ENCODE measurements at regions not wholly inside any gene's neighbourhood (a gene's known extent, or its start where the extent isn't known, plus 50 kb on each side); places are given as distances from the start of the nearest gene placed in this dataset.

DNA sequence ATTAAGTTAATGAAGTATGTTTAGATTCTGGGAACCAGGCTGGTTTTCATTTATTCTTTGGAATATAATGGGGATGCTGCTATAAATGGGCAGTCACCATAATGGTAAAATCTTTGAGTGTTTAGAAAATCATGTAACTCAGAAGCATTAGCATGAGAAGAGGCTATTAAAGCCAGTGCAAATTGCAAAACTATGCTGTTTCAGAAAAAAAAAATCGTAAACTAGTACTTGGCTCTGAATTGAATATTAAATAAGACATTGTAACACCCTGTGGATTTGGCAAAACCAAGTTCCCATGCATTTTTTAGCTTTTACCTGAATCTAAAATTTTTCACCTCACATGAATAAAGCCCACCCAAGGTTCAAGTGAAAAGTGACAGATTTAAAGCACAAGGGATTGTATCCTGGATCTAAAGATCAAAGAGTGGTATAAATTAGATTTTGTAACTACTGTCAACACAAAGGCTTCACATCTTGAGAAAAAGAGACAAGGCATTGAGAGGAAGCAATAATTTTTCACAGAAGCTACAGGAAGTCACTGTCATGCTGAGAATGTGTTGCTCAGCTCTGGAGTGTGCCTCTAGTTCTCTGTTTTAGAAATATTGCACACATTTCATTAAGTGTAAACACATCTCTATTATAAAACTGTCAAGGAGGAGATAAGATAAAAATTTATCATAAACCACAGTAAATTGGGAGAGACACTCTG is 142.2 kb downstream of the ABCA8 start:
- H3K27ac ChIP-seq (ENCODE audit: low read length), result no peak overlapping the region
- no peak overlapping the region for H3K4me3 ChIP-seq (ENCODE audit: low read depth in 1 of 2, low read length in 2 of 2)
- H3K27me3 ChIP-seq (ENCODE audit: low read depth, low read length), result no peaks in the 10 kb centered on the region
- no peaks in the 10 kb centered on the region for H3K4me1 ChIP-seq (ENCODE audit: control insufficient read depth in 1 of 2, insufficient read depth in 2 of 2, low read length in 2 of 2)
- H3K36me3 ChIP-seq (ENCODE audit: control insufficient read depth in 1 of 2, insufficient read depth in 2 of 2, low read length in 2 of 2), result no peaks in the 10 kb centered on the region
- H3K9me3 ChIP-seq (ENCODE audit: control insufficient read depth in 1 of 2, low read length in 2 of 2), result no peaks in the 10 kb centered on the region

DNA sequence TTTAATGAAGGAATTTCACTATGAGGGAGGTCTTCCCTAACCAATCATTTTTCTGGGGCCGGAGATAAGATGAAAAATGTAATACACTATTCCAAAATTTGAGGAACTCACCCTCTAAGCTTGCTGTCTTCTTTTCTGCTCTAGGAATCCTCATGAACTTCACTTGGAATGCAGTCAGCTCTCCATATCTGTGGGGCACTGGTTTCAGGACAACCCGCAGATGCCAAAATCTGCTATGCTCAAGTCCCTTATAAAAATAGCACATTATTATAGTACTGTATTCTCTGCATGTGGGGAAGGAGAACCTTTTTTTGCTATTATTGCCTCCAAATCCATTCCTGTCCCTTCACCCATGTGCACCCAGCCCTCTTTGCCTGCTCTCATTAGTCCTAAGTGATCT is 146.0 kb downstream of the ABCA8 start:
- no peaks in the 10 kb centered on the region for H3K9me3 ChIP-seq (ENCODE audit: control insufficient read depth in 1 of 2, low read length in 2 of 2)
- no peak overlapping the region for H3K4me3 ChIP-seq (ENCODE audit: low read depth in 1 of 2, low read length in 2 of 2)
- H3K27ac ChIP-seq (ENCODE audit: low read length), result no peak overlapping the region
- H3K27me3 ChIP-seq (ENCODE audit: low read depth, low read length), result no peaks in the 10 kb centered on the region
- no peaks in the 10 kb centered on the region for H3K36me3 ChIP-seq (ENCODE audit: control insufficient read depth in 1 of 2, insufficient read depth in 2 of 2, low read length in 2 of 2)
- no peaks in the 10 kb centered on the region for H3K4me1 ChIP-seq (ENCODE audit: control insufficient read depth in 1 of 2, insufficient read depth in 2 of 2, low read length in 2 of 2)

DNA sequence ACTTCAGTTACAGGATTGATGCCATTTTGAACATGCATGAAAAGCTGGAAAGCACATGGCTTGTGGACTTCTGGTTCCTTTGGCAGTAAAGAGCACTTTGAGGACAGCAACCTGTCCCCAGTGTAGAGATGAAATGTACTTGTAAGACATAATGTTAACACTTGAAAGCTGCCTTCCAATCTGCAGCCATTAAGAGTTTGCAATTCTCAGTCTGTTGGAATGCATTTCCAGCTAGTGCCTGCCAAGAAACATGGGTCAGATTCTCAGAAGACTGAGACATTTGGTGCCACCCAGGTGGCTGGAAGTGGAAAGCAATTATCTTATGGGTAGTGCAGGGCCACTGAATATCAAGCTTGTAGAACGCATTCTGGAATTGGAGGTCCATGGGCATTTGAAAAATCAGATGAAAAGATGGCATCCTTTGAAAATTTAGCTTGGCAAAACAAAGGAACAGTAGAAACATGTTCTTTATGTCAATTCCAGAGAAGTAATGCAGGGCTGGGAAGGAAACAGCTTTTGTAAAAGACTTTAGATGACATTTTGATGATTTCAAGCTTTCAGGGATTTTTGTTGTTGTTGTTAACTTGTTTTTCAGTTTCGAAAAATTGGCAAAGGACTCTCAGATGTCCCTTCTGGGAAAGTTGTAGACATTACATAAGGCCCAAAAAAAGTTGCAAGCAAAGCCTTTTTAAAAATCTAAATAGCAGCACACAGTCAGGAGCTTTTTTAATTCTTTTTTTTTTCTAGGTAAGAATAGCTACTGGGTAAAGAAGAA is 147.0 kb downstream of the ABCA8 start:
- H3K27ac ChIP-seq (ENCODE audit: low read length), result no peak overlapping the region
- no peaks in the 10 kb centered on the region for H3K27me3 ChIP-seq (ENCODE audit: low read depth, low read length)
- no peaks in the 10 kb centered on the region for H3K9me3 ChIP-seq (ENCODE audit: control insufficient read depth in 1 of 2, low read length in 2 of 2)
- H3K4me3 ChIP-seq (ENCODE audit: low read depth in 1 of 2, low read length in 2 of 2), result no peak overlapping the region
- no peaks in the 10 kb centered on the region for H3K36me3 ChIP-seq (ENCODE audit: control insufficient read depth in 1 of 2, insufficient read depth in 2 of 2, low read length in 2 of 2)
- no peaks in the 10 kb centered on the region for H3K4me1 ChIP-seq (ENCODE audit: control insufficient read depth in 1 of 2, insufficient read depth in 2 of 2, low read length in 2 of 2)

- no peaks in the 10 kb centered on the region for H3K36me3 ChIP-seq (ENCODE audit: control insufficient read depth in 1 of 2, insufficient read depth in 2 of 2, low read length in 2 of 2)
Observed at GRCh38 chr17:68805609-68806008, 149.6 kb downstream of the ABCA8 start.

DNA sequence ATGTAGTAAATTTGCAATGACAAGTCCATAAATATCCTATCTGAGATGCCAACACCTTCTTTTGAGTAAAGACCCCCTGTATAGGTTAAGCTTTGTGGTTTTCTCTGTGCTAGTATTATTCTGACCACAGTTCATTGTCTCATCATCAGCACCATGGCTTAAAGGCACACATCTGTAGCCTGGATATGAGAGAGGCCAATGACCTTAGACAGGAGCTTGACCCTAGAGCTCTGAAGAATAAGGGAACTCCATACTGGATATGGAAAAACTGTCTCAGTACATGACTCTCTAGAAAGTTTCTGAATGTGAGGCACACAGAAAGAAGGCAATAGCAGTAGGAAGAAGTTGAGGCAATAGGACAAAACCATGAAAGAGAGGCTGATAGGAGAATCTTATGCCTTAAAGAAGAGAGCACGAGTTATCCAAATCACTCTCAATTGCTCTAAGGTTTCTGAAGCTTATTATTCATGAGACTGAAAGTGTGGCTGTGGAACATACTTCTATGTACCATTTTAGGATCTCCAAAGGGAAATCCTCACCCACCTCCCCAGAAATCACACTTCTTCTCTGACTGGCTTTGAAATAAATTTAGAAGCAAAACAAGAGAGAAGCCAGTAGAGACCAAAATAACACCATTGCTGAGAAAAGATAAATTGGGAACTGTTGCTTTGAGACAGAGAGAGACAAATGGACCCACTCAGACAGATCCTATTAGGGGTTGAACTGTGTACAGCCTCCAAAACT is 150.2 kb downstream of the ABCA8 start:
- Histone ChIP-seq H3K36me3 (ENCODE audit: control insufficient read depth in 1 of 2, insufficient read depth in 2 of 2, low read length in 2 of 2) (no peaks in the 10 kb centered on the region), H3K27me3 (ENCODE audit: low read depth, low read length) (no peaks in the 10 kb centered on the region), H3K9me3 (ENCODE audit: control insufficient read depth in 1 of 2, low read length in 2 of 2) (no peaks in the 10 kb centered on the region), H3K4me3 (ENCODE audit: low read depth in 1 of 2, low read length in 2 of 2) (no peak overlapping the region), H3K27ac (ENCODE audit: low read length) (no peak overlapping the region), H3K4me1 (ENCODE audit: control insufficient read depth in 1 of 2, insufficient read depth in 2 of 2, low read length in 2 of 2) (no peaks in the 10 kb centered on the region)

More at GRCh38 chr17:68805609-68806008, 149.6 kb downstream of the ABCA8 start:
- H3K27me3 ChIP-seq (ENCODE audit: low read depth, low read length), result no peaks in the 10 kb centered on the region
- no peak overlapping the region for H3K4me3 ChIP-seq (ENCODE audit: low read depth in 1 of 2, low read length in 2 of 2)
- H3K9me3 ChIP-seq (ENCODE audit: control insufficient read depth in 1 of 2, low read length in 2 of 2), result no peaks in the 10 kb centered on the region
- H3K27ac ChIP-seq (ENCODE audit: low read length), result no peak overlapping the region
- no peaks in the 10 kb centered on the region for H3K4me1 ChIP-seq (ENCODE audit: control insufficient read depth in 1 of 2, insufficient read depth in 2 of 2, low read length in 2 of 2)

- no peaks in the 10 kb centered on the region for H3K27me3 ChIP-seq (ENCODE audit: low read depth, low read length)
- no peaks in the 10 kb centered on the region for H3K36me3 ChIP-seq (ENCODE audit: control insufficient read depth in 1 of 2, insufficient read depth in 2 of 2, low read length in 2 of 2)
- H3K9me3 ChIP-seq (ENCODE audit: control insufficient read depth in 1 of 2, low read length in 2 of 2), result no peaks in the 10 kb centered on the region
- H3K27ac ChIP-seq (ENCODE audit: low read length), result no peak overlapping the region
- H3K4me1 ChIP-seq (ENCODE audit: control insufficient read depth in 1 of 2, insufficient read depth in 2 of 2, low read length in 2 of 2), result no peaks in the 10 kb centered on the region
- no peak overlapping the region for H3K4me3 ChIP-seq (ENCODE audit: low read depth in 1 of 2, low read length in 2 of 2)
Observed at GRCh38 chr17:68803164-68803929, 151.8 kb downstream of the ABCA8 start.

GRCh38 chr17:68801335-68802247 is 153.6 kb downstream of the ABCA8 start:
- Histone ChIP-seq H3K27ac (ENCODE audit: low read length) (no peak overlapping the region), H3K27me3 (ENCODE audit: low read depth, low read length) (no peaks in the 10 kb centered on the region), H3K4me3 (ENCODE audit: low read depth in 1 of 2, low read length in 2 of 2) (no peak overlapping the region), H3K36me3 (ENCODE audit: control insufficient read depth in 1 of 2, insufficient read depth in 2 of 2, low read length in 2 of 2) (no peaks in the 10 kb centered on the region), H3K4me1 (ENCODE audit: control insufficient read depth in 1 of 2, insufficient read depth in 2 of 2, low read length in 2 of 2) (no peaks in the 10 kb centered on the region), H3K9me3 (ENCODE audit: control insufficient read depth in 1 of 2, low read length in 2 of 2) (no peaks in the 10 kb centered on the region)

DNA sequence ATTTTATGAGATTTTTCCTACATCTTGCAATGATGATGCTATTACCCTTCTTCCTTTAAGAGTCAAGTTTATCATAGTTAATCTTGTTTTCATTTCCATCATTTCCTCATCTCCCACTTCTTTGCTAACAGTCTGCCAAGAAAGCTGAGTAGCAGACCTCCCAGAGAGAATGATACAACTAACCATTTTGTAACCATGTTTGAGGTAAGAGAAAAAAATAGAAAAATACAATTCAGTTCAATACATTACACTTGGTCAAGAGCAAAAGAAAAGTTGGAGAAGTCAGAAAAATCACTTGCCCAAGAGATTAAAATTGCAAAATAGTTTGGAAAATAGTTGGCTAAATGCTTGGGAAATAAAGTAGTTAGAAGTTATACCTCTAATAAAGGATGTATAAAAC is 154.4 kb downstream of the ABCA8 start:
- H3K9me3 ChIP-seq (ENCODE audit: control insufficient read depth in 1 of 2, low read length in 2 of 2), result no peaks in the 10 kb centered on the region
- H3K36me3 ChIP-seq (ENCODE audit: control insufficient read depth in 1 of 2, insufficient read depth in 2 of 2, low read length in 2 of 2), result no peaks in the 10 kb centered on the region
- no peaks in the 10 kb centered on the region for H3K27me3 ChIP-seq (ENCODE audit: low read depth, low read length)
- H3K27ac ChIP-seq (ENCODE audit: low read length), result no peak overlapping the region
- H3K4me3 ChIP-seq (ENCODE audit: low read depth in 1 of 2, low read length in 2 of 2), result no peak overlapping the region
- no peaks in the 10 kb centered on the region for H3K4me1 ChIP-seq (ENCODE audit: control insufficient read depth in 1 of 2, insufficient read depth in 2 of 2, low read length in 2 of 2)

DNA sequence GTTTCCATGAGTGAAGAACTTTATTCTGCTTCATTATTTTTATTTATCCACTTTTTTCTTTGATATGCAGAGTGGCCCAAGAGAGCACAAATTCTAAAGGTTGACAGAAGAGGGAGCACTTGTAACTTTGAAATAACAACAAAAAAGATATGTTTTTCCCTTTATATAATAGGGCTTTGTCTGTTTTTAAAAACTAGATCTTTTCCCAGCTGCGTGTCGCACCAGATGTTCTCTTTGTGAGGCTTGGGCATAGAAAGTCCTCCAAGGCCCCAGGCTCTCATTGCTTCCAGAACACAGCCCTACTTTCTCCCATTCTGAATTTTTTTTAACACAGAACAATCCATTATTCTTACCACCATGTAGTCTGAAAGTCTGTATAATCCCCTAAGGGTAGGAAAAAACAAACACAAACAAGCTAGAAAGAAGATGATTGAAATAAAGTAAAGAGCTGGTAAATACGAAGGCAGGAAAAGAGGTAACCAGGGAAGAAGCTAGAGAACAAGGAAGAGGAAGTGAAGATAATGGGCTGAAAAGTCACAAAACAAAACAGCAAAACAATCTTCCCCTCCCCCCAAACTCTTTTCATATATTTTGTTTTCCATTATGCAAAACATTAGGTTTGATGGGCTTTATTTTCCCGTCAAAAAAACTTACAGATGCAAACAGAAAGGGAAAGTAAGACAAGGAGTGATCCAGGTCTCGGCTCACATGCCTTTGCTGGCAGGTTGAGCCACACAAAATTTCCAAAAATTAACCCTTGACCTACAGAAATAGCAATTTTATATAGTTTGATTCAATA is 160.4 kb downstream of the ABCA8 start:
- H3K4me1 ChIP-seq (ENCODE audit: control insufficient read depth in 1 of 2, insufficient read depth in 2 of 2, low read length in 2 of 2), result peaks cover 0 to 5% of the 10 kb centered on the region in 2 donors
- no peaks in the 10 kb centered on the region for H3K9me3 ChIP-seq (ENCODE audit: control insufficient read depth in 1 of 2, low read length in 2 of 2)
- no peaks in the 10 kb centered on the region for H3K36me3 ChIP-seq (ENCODE audit: control insufficient read depth in 1 of 2, insufficient read depth in 2 of 2, low read length in 2 of 2)
- peak overlapping the region; percentile 76 for H3K27ac ChIP-seq (ENCODE audit: low read length)
- H3K4me3 ChIP-seq (ENCODE audit: low read depth in 1 of 2, low read length in 2 of 2), result peak overlapping the region in 1 of 2 donors; percentile 19
- H3K27me3 ChIP-seq (ENCODE audit: low read depth, low read length), result no peaks in the 10 kb centered on the region

DNA sequence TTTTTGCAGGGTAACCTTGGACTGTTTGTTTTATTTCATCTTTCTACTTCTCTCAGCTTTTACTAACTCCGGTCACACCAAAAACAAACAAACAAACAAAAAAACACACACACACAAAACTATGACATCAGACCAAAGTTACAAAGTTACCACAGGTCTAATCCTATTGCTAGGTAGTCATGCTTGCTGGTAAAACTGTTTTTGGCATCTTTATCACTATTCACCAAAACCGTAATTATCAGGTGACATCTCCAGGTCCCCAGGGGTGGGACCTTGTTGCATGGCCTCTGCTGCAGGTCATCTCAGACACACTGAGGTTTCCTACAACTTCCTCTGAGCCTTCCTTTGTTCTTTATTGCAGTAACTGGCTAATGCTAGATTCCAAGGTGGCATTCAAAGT is 162.3 kb downstream of the ABCA8 start:
- no peaks in the 10 kb centered on the region for H3K9me3 ChIP-seq (ENCODE audit: control insufficient read depth in 1 of 2, low read length in 2 of 2)
- no peak overlapping the region for H3K4me3 ChIP-seq (ENCODE audit: low read depth in 1 of 2, low read length in 2 of 2)
- H3K27me3 ChIP-seq (ENCODE audit: low read depth, low read length), result no peaks in the 10 kb centered on the region
- H3K4me1 ChIP-seq (ENCODE audit: control insufficient read depth in 1 of 2, insufficient read depth in 2 of 2, low read length in 2 of 2), result peaks cover 0 to 5% of the 10 kb centered on the region in 2 donors
- peak overlapping the region; percentile 35 for H3K27ac ChIP-seq (ENCODE audit: low read length)
- H3K36me3 ChIP-seq (ENCODE audit: control insufficient read depth in 1 of 2, insufficient read depth in 2 of 2, low read length in 2 of 2), result no peaks in the 10 kb centered on the region
